ENCODE measurements at regions not wholly inside any gene's neighbourhood (a gene's known extent, or its start where the extent isn't known, plus 50 kb on each side); places are given as distances from the start of the nearest gene placed in this dataset.

- TF ChIP-seq HNF4G (IDR thresholded peaks at IDR 0.05), result no peak
- no peak for TF ChIP-seq YY1 (IDR thresholded peaks at IDR 0.05)
- TF ChIP-seq ATF3 (IDR thresholded peaks at IDR 0.05), result no peak
- TF ChIP-seq SP1 (IDR thresholded peaks at IDR 0.05), result no peak
- TF ChIP-seq CTCF (IDR thresholded peaks at IDR 0.05; ENCODE audit: low read depth, low read length, missing input control), result no peak
- no peak for TF ChIP-seq GABPA (IDR thresholded peaks at IDR 0.05 in 1 of 2, conservative IDR thresholded peaks at IDR 0.05 in 1 of 2)
- no peak for TF ChIP-seq TAF1 (conservative IDR thresholded peaks at IDR 0.05)
- TF ChIP-seq RAD21 (IDR thresholded peaks at IDR 0.05), result no peak
- TF ChIP-seq, protein P1, sequence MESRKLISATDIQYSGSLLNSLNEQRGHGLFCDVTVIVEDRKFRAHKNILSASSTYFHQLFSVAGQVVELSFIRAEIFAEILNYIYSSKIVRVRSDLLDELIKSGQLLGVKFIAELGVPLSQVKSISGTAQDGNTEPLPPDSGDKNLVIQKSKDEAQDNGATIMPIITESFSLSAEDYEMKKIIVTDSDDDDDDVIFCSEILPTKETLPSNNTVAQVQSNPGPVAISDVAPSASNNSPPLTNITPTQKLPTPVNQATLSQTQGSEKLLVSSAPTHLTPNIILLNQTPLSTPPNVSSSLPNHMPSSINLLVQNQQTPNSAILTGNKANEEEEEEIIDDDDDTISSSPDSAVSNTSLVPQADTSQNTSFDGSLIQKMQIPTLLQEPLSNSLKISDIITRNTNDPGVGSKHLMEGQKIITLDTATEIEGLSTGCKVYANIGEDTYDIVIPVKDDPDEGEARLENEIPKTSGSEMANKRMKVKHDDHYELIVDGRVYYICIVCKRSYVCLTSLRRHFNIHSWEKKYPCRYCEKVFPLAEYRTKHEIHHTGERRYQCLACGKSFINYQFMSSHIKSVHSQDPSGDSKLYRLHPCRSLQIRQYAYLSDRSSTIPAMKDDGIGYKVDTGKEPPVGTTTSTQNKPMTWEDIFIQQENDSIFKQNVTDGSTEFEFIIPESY (IDR thresholded peaks at IDR 0.05), result no peak
- TF ChIP-seq REST (IDR thresholded peaks at IDR 0.05), result no peak
Measured at GRCh38 chr4:175929932-175930331, 117.9 kb upstream of the GPM6A start.
